ENCODE measurements at regions not wholly inside any gene's neighbourhood (a gene's known extent, or its start where the extent isn't known, plus 50 kb on each side); places are given as distances from the start of the nearest gene placed in this dataset.

GRCh38 chr2:163838890-163839289 lies 103.1 kb upstream of the FIGN start:
- Histone ChIP-seq H3K27ac (ENCODE audit: poor library complexity, severe bottlenecking) (no peak overlapping the region), H3K4me1 (ENCODE audit: insufficient read depth, poor library complexity, severe bottlenecking) (no peaks in the 10 kb centered on the region), H3K27me3 (ENCODE audit: insufficient read depth, poor library complexity, severe bottlenecking) (no peaks in the 10 kb centered on the region), H3K4me3 (ENCODE audit: severe bottlenecking) (no peak overlapping the region), H3K36me3 (ENCODE audit: low read depth) (no peaks in the 10 kb centered on the region), H3K9me3 (ENCODE audit: severe bottlenecking) (no peaks in the 10 kb centered on the region)
- no peak for DNase-seq (ENCODE audit: low spot score)
- TF ChIP-seq, protein P1, sequence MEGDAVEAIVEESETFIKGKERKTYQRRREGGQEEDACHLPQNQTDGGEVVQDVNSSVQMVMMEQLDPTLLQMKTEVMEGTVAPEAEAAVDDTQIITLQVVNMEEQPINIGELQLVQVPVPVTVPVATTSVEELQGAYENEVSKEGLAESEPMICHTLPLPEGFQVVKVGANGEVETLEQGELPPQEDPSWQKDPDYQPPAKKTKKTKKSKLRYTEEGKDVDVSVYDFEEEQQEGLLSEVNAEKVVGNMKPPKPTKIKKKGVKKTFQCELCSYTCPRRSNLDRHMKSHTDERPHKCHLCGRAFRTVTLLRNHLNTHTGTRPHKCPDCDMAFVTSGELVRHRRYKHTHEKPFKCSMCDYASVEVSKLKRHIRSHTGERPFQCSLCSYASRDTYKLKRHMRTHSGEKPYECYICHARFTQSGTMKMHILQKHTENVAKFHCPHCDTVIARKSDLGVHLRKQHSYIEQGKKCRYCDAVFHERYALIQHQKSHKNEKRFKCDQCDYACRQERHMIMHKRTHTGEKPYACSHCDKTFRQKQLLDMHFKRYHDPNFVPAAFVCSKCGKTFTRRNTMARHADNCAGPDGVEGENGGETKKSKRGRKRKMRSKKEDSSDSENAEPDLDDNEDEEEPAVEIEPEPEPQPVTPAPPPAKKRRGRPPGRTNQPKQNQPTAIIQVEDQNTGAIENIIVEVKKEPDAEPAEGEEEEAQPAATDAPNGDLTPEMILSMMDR (IDR thresholded peaks at IDR 0.05; ENCODE audit: poor library complexity, severe bottlenecking), result no peak
- ATAC-seq (ENCODE audit: low read depth), result no peak

- DNase-seq (ENCODE audit: low spot score), result no peak
- no peaks in the 10 kb centered on the region for H3K36me3 ChIP-seq (ENCODE audit: low read depth)
Observed at GRCh38 chr2:163836167-163836566, 100.4 kb upstream of the FIGN start.

GRCh38 chr2:163834841-163835240 lies 99.0 kb upstream of the FIGN start:
- H3K36me3 ChIP-seq (ENCODE audit: low read depth), result no peaks in the 10 kb centered on the region
- no peaks in the 10 kb centered on the region for H3K9me3 ChIP-seq (ENCODE audit: severe bottlenecking)
- no peak overlapping the region for H3K27ac ChIP-seq (ENCODE audit: poor library complexity, severe bottlenecking)
- DNase-seq (ENCODE audit: low spot score), result no peak
- TF ChIP-seq, protein P1 (IDR thresholded peaks at IDR 0.05; ENCODE audit: poor library complexity, severe bottlenecking), result no peak
- H3K4me3 ChIP-seq (ENCODE audit: severe bottlenecking), result no peak overlapping the region
- no peaks in the 10 kb centered on the region for H3K27me3 ChIP-seq (ENCODE audit: insufficient read depth, poor library complexity, severe bottlenecking)
- no peaks in the 10 kb centered on the region for H3K4me1 ChIP-seq (ENCODE audit: insufficient read depth, poor library complexity, severe bottlenecking)
- no peak for ATAC-seq (ENCODE audit: low read depth)

More at GRCh38 chr2:163836167-163836566, 100.4 kb upstream of the FIGN start:
- TF ChIP-seq, protein P1 (IDR thresholded peaks at IDR 0.05; ENCODE audit: poor library complexity, severe bottlenecking), result no peak
- H3K27ac ChIP-seq (ENCODE audit: poor library complexity, severe bottlenecking), result no peak overlapping the region
- no peaks in the 10 kb centered on the region for H3K4me1 ChIP-seq (ENCODE audit: insufficient read depth, poor library complexity, severe bottlenecking)
- no peaks in the 10 kb centered on the region for H3K9me3 ChIP-seq (ENCODE audit: severe bottlenecking)
- no peak for ATAC-seq (ENCODE audit: low read depth)
- H3K4me3 ChIP-seq (ENCODE audit: severe bottlenecking), result no peak overlapping the region
- no peaks in the 10 kb centered on the region for H3K27me3 ChIP-seq (ENCODE audit: insufficient read depth, poor library complexity, severe bottlenecking)

- ATAC-seq (ENCODE audit: low read depth) (no peak), DNase-seq (ENCODE audit: low spot score) (no peak)
- no peaks in the 10 kb centered on the region for H3K36me3 ChIP-seq (ENCODE audit: low read depth)
- no peak overlapping the region for H3K27ac ChIP-seq (ENCODE audit: poor library complexity, severe bottlenecking)
- H3K4me3 ChIP-seq (ENCODE audit: severe bottlenecking), result no peak overlapping the region
- TF ChIP-seq, protein P1 (IDR thresholded peaks at IDR 0.05; ENCODE audit: poor library complexity, severe bottlenecking), result no peak
- H3K9me3 ChIP-seq (ENCODE audit: severe bottlenecking), result no peaks in the 10 kb centered on the region
- no peaks in the 10 kb centered on the region for H3K27me3 ChIP-seq (ENCODE audit: insufficient read depth, poor library complexity, severe bottlenecking)
- H3K4me1 ChIP-seq (ENCODE audit: insufficient read depth, poor library complexity, severe bottlenecking), result no peaks in the 10 kb centered on the region
Observed at GRCh38 chr2:163834221-163834620, 98.4 kb upstream of the FIGN start.

GRCh38 chr2:163828771-163829170 lies 93.0 kb upstream of the FIGN start:
- Histone ChIP-seq H3K4me1 (ENCODE audit: insufficient read depth, poor library complexity, severe bottlenecking) (no peaks in the 10 kb centered on the region), H3K36me3 (ENCODE audit: low read depth) (no peaks in the 10 kb centered on the region), H3K27me3 (ENCODE audit: insufficient read depth, poor library complexity, severe bottlenecking) (no peaks in the 10 kb centered on the region), H3K27ac (ENCODE audit: poor library complexity, severe bottlenecking) (no peak overlapping the region), H3K9me3 (ENCODE audit: severe bottlenecking) (no peaks in the 10 kb centered on the region), H3K4me3 (ENCODE audit: severe bottlenecking) (no peak overlapping the region)
- DNase-seq (ENCODE audit: low spot score) (no peak), ATAC-seq (ENCODE audit: low read depth) (no peak)
- TF ChIP-seq, protein P1 (IDR thresholded peaks at IDR 0.05; ENCODE audit: poor library complexity, severe bottlenecking), result no peak
